Spinal cord (tissue), 9 donors: ENCODE measurements at regions not wholly inside any gene's neighbourhood (a gene's known extent, or its start where the extent isn't known, plus 50 kb on each side); places are given as distances from the start of the nearest gene placed in this dataset.
"Not testable (repeated sequence)": the region's sequence is repeated elsewhere in the genome, so short reads cannot be mapped to it uniquely, and the experiment has no call there.

Experiments
- DNase-seq, 6 donors: peaks; one replicate each; pipeline versions ENCODE4 v3.0.0 to v3.0.0-alpha.2; 2013 to 2015; ENCODE audit warnings: low spot score in 6 of 6, low read depth in 4 of 6
- H3K27ac ChIP-seq: one replicate; pipeline ENCODE4 v1.5.1; 2013; ENCODE audit warnings: low read depth, low read length, control low read depth
- H3K27me3 ChIP-seq: one replicate; pipeline ENCODE4 v1.6.1; 2013; ENCODE audit warnings: low read length; ENCODE audit not compliant: control insufficient read depth, insufficient read depth
- H3K36me3 ChIP-seq: one replicate; pipeline ENCODE4 v1.6.1; 2013; ENCODE audit warnings: low read length; ENCODE audit not compliant: control insufficient read depth, insufficient read depth
- H3K4me1 ChIP-seq: one replicate; pipeline ENCODE4 v1.6.1; 2013; ENCODE audit warnings: low read length; ENCODE audit not compliant: control insufficient read depth, insufficient read depth
- H3K4me3 ChIP-seq: one replicate; pipeline ENCODE4 v1.5.1; 2013; ENCODE audit warnings: low read depth, low read length, control low read depth
- H3K9me3 ChIP-seq: one replicate; pipeline ENCODE4 v1.6.1; 2013; ENCODE audit warnings: low read length; ENCODE audit not compliant: control insufficient read depth, insufficient read depth
- WGBS: methylation state at CpG from one replicate; pipeline ENCODE4 v1.1.5; 2013; ENCODE audit warnings: missing lambda C conversion rate; ENCODE audit not compliant: insufficient coverage; 5-methylcytosine and 5-hydroxymethylcytosine counted together
- donor health status: healthy.

GRCh38 chr11:39412117-39412516 is 2047.3 kb downstream of the LRRC4C start:
- H3K27ac ChIP-seq, result no peak overlapping the region
- DNase-seq, result no peak
- WGBS, result no CpG with 5 or more reads among the region's 1 CpG
- peaks cover 3% of the 10 kb centered on the region for H3K9me3 ChIP-seq
- no peaks in the 10 kb centered on the region for H3K27me3 ChIP-seq
- no peak overlapping the region for H3K4me3 ChIP-seq
- H3K4me1 ChIP-seq, result no peaks in the 10 kb centered on the region
- H3K36me3 ChIP-seq, result no peaks in the 10 kb centered on the region

GRCh38 chr11:39385911-39386310 is 2073.5 kb downstream of the LRRC4C start:
- H3K4me1 ChIP-seq, result no peaks in the 10 kb centered on the region
- no peak overlapping the region for H3K27ac ChIP-seq
- no peaks in the 10 kb centered on the region for H3K27me3 ChIP-seq
- H3K36me3 ChIP-seq, result no peaks in the 10 kb centered on the region
- H3K4me3 ChIP-seq, result no peak overlapping the region
- no peaks in the 10 kb centered on the region for H3K9me3 ChIP-seq
- DNase-seq, result no peak

- H3K27me3 ChIP-seq, result no peaks in the 10 kb centered on the region
- peak in 4 of 6 donors; percentile 1 to 71 (median 32) for DNase-seq
- WGBS, result 31% methylated on average over 2 of the region's 8 CpGs
- no peak overlapping the region for H3K27ac ChIP-seq
- no peaks in the 10 kb centered on the region for H3K9me3 ChIP-seq
- H3K4me1 ChIP-seq, result no peaks in the 10 kb centered on the region
- H3K36me3 ChIP-seq, result no peaks in the 10 kb centered on the region
- H3K4me3 ChIP-seq, result no peak overlapping the region
These were observed 2084.3 kb downstream of the LRRC4C start for GRCh38 chr11:39374963-39375698.

- no peak overlapping the region for H3K4me3 ChIP-seq
- H3K9me3 ChIP-seq, result no peaks in the 10 kb centered on the region
- H3K27ac ChIP-seq, result no peak overlapping the region
- 100% methylated on average over 2 of the region's 3 CpGs for WGBS
- DNase-seq, result no peak
- no peaks in the 10 kb centered on the region for H3K36me3 ChIP-seq
- no peaks in the 10 kb centered on the region for H3K27me3 ChIP-seq
- no peaks in the 10 kb centered on the region for H3K4me1 ChIP-seq
These were observed 2091.9 kb downstream of the LRRC4C start for GRCh38 chr11:39367534-39367933.

- H3K36me3 ChIP-seq, result no peaks in the 10 kb centered on the region
- no peak overlapping the region for H3K27ac ChIP-seq
- no CpG with 5 or more reads among the region's 2 CpGs for WGBS
- no peaks in the 10 kb centered on the region for H3K9me3 ChIP-seq
- peak in 3 of 6 donors; percentile 17 to 72 (median 59) for DNase-seq
- H3K4me1 ChIP-seq, result no peaks in the 10 kb centered on the region
- H3K27me3 ChIP-seq, result no peaks in the 10 kb centered on the region
- H3K4me3 ChIP-seq, result no peak overlapping the region
These were observed 2093.5 kb downstream of the LRRC4C start for GRCh38 chr11:39365809-39366436.

- Histone ChIP-seq H3K27ac (no peak overlapping the region), H3K27me3 (no peaks in the 10 kb centered on the region), H3K4me1 (no peaks in the 10 kb centered on the region), H3K36me3 (no peaks in the 10 kb centered on the region), H3K9me3 (no peaks in the 10 kb centered on the region), H3K4me3 (no peak overlapping the region)
- no peak for DNase-seq
- 90% methylated on average over 1 of the region's 1 CpG for WGBS
These were observed 2095.9 kb downstream of the LRRC4C start for GRCh38 chr11:39363571-39363970.

GRCh38 chr11:39361557-39361956 is 2097.9 kb downstream of the LRRC4C start:
- no peaks in the 10 kb centered on the region for H3K4me1 ChIP-seq
- no peaks in the 10 kb centered on the region for H3K9me3 ChIP-seq
- H3K4me3 ChIP-seq, result no peak overlapping the region
- no CpG with 5 or more reads among the region's 1 CpG for WGBS
- DNase-seq, result no peak
- no peak overlapping the region for H3K27ac ChIP-seq
- no peaks in the 10 kb centered on the region for H3K27me3 ChIP-seq
- H3K36me3 ChIP-seq, result no peaks in the 10 kb centered on the region

- no peak overlapping the region for H3K27ac ChIP-seq
- 24% methylated on average over 5 of the region's 5 CpGs for WGBS
- DNase-seq, result peak in 4 of 6 donors; percentile 2 to 42 (median 29)
These were observed 2113.5 kb downstream of the LRRC4C start for GRCh38 chr11:39345834-39346442.

GRCh38 chr11:39341461-39341860 is 2118.0 kb downstream of the LRRC4C start:
- no peak for DNase-seq
- H3K36me3 ChIP-seq, result no peaks in the 10 kb centered on the region
- no peak overlapping the region for H3K27ac ChIP-seq
- H3K27me3 ChIP-seq, result no peaks in the 10 kb centered on the region
- H3K4me3 ChIP-seq, result no peak overlapping the region
- H3K9me3 ChIP-seq, result peaks cover 2% of the 10 kb centered on the region
- 89% methylated on average over 3 of the region's 4 CpGs for WGBS
- no peaks in the 10 kb centered on the region for H3K4me1 ChIP-seq

More at GRCh38 chr11:39345834-39346442, 2113.5 kb downstream of the LRRC4C start:
- Histone ChIP-seq H3K9me3 (no peaks in the 10 kb centered on the region), H3K27me3 (no peaks in the 10 kb centered on the region), H3K36me3 (no peaks in the 10 kb centered on the region), H3K4me3 (no peak overlapping the region), H3K4me1 (no peaks in the 10 kb centered on the region)

GRCh38 chr11:39333006-39333405 is 2126.4 kb downstream of the LRRC4C start:
- not testable (repeated sequence) for H3K9me3 ChIP-seq, H3K4me1 ChIP-seq, H3K27me3 ChIP-seq, H3K36me3 ChIP-seq, H3K4me3 ChIP-seq, H3K27ac ChIP-seq, DNase-seq
- 81% methylated on average over 19 of the region's 21 CpGs for WGBS
